Mesenteric fat pad (tissue), 1 donor: ENCODE measurements at regions not wholly inside any gene's neighbourhood (a gene's known extent, or its start where the extent isn't known, plus 50 kb on each side); places are given as distances from the start of the nearest gene placed in this dataset.
"Not testable (repeated sequence)": the region's sequence is repeated elsewhere in the genome, so short reads cannot be mapped to it uniquely, and the experiment has no call there.

Source experiments
- DNase-seq: peaks from one replicate; pipeline ENCODE4 v3.0.0-alpha.2; 2020; ENCODE audit warnings: low spot score
- donor health status: DM: yes; HTN: yes; CAD: no.

GRCh38 chr2:195538937-195539336, 118.1 kb upstream of the SLC39A10 start:
- no peak for DNase-seq

GRCh38 chr2:195537811-195538210, 119.2 kb upstream of the SLC39A10 start:
- DNase-seq: no peak

- DNase-seq: no peak
Observed at GRCh38 chr2:195536906-195537305, 120.1 kb upstream of the SLC39A10 start.

DNA sequence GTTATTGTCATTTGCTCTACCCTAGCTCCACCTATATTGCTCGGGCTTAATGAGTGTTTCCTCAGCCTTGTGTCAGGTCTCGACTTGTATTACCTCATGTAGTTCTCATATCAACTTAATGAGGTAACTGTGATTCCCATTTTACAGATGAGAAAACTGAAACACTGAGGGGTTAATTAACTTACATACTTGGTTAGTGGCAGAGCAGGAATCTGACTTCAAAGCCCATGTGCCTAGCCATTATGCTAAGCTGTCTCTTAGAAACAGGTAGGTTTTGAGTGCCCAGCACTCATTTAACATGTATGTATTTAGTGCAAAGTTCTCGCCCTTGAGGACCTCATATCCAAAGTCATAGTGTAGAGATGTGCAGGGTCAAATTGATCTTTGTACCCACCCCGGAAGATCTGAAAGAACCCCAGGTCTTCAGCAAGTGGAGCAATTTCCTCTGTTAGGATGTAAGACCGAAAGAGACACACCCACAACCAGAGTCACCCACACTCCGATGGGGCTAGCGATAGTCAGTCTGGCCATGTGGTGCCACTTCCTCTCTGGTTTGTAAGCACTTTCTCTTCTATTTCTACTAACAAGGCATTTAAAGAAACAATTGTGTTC, 121.0 kb upstream of the SLC39A10 start:
- DNase-seq: no peak

DNA sequence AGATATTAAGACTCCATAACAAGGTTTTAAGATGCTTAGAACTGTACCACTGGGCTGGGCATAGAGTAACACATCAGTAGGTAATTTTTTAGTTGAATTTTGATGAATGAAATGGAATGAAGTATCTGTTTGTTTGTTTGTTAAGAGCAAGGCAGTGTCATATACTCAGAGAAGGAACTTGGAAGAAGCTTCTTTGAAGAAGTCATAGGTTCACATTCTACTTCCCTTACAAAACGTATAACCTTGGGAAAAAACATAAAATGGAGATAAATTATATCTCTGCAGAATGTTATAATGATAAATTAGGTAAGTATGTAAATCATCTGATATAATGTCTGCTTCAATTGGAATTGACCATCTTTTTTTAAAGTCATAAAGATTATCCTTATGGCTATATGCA, 122.1 kb upstream of the SLC39A10 start:
- no peak for DNase-seq

DNA sequence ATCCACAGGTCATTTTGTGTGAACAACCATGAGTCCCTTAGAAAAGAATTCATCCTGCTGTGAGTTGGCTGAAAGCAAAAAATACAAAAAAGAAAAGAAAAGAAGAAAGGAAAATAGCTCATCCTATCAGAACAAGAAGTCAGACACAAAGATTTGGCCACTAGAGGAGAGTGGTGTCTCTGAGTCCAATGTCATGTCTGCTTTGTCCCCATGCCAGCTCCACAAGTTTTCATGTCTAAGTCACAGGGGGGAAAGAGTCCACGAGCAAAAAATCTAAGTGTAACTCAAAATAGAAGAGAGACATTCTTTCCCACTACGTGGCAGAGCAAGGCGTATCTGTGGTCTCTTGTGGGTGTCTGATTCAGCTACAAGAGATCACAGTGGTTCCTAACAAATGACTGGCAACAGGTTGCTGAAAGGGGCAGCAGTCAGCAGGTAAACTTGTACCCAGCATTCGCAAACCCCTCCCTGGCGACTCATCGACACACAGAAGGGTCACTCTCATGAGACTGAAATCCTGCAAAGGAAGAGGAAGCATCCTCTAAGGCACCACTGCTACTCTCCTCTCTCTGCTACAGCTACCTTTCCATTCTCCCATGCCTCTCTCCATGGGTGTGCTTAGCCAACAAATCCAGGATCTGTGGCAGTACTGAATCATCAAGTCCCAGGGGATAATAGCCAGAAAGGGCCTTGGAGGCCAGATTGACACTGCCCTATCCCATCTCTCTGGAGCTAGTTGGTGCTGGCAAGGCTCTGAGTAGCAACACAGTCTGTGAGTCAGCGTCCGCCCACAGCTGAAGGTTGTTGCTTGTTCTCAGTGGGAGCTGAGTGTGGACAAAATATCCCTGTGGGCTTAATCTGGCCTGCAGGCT, 123.0 kb upstream of the SLC39A10 start:
- no peak for DNase-seq

DNA sequence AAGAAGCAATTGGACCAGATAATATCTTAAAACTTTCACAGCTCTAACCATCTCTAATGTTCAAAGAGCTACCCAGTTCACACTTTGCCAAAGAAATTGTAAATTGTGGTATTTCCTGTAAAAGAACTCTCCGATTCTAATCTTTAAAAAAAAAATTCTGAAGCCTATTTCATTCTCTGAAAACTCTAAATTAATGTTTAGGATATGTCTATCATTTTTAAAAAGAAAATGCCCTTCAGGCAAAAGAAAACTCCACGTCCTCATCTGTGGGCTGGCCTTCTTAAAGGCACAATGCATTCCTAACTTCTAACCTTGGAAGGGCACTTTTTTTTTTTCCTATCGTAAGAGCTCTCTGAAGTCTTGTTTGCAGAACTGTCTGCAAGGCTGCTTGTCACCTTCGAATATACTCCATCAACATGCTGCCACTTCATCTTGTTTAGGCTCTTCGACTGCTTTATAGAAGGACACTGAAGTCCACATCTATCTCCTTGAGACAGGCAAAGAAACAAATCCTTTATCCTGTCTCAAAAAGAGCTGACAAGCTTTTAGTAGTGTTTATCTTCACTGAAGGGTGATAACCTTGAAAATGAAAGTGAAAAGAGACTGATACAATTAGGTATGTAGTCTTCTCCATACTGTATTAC, 124.3 kb upstream of the SLC39A10 start:
- no peak for DNase-seq

DNA sequence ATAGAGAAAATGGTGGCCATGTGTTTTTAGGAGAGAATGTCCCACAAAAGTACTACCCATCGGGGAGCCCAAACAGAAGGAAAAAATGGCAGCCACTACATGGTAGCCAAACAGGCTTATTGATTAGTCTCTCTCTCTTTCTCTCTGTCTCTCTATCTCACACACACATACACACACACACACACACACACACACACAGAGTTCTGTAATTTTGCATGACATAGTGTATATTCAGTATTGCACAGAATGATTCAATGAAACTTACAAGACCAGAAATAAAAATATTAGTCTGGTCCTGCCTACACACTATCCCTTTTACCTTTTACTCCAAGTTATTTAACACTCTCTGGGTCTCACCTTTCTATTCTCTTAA, 124.8 kb upstream of the SLC39A10 start:
- no peak for DNase-seq

DNA sequence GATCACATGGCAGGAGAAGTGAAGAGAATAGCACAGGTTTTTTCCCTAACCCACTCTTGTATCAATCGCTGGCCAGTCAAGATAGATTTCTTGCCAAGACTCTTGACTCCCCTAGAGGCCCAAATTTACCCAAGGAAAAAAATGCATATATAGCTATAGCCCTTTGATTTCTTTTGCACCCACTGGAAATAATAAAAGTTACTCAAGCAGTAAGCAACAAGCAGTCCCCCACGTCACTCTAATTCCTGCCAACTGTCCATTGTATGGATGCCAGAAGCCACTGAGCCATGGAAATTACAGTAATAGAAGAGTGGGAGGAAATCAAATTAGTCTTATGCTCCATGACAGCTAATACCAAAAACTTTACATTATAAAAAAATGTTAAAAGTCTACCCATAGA, 125.3 kb upstream of the SLC39A10 start:
- DNase-seq: no peak

DNA sequence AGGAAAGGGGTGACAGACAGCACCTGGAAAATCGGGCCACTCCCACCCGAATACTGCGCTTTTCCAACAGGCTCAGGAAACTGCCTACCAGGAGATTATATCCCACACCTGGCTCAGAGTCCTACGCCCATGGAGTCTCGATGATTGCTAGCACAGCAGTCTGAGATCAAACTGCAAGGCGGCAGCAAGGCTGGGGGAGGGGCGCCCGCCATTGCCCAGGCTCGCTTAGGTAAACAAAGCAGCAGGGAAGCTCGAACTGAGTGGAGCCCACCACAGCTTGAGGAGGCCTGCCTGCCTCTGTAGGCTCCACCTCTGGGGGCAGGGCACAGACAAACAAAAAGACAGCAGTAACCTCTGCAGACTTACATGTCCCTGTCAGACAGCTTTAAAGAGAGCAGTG, 133.8 kb upstream of the SLC39A10 start:
- not testable (repeated sequence) for DNase-seq

DNA sequence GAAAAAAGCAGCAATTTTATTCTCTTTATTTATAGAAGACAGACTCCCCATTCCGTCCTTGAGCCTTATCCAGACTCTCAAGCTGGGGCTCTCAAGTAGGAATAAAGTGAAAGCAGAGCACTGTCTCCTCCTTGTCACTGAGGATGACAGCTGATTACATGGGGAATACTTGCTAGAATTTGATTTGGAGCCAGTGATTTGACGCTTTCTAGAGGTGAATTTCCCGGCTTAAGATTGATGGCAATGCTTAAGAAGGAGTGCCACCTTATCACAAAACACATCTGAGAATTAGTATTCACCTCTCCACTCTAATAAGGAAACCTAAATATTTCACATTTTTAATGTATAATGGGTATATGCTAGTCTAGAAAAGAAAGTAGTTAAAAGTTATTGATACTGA, 135.4 kb upstream of the SLC39A10 start:
- DNase-seq: no peak

DNA sequence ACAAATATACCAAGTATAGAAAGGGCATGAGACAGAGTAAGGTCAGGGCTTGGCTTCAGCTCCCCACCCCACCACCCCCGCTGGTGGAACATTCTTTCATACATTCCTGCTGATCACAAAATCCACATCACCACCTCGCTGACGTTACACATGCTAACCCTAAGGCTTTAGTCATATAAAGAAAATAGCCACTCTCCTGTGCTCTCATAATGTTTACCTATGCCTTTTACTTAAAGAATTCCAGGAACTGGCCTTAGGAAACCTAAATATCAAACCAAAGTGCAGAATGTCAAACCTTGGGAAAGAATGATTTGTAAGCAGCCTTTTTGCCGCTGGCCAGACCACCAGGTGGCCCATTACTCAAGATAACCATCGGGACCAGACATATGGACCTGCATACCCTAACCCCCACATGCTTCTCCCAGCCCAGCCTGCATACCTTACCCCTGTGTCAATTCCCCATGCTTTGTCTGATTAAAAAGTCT, 136.3 kb upstream of the SLC39A10 start:
- DNase-seq: no peak

DNA sequence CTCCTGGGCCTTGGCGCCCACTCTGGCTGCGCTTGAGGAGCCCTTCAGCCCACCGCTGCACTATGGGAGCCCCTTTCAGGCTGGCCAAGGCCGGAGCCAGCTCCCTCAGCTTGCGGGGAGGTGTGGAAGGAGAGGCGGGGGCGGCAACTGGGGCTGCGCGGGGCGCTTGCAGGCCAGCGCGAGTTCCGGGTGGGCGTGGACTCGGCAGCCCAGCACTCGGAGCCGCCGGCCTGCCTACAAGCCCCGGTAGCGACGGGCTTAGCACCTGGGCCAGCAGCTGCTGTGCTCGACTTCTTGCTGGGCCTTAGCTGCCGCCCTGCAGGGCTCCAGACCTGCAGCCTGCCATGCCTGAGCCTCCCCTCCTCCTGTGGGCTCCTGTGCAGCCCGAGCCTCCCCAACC, 141.5 kb upstream of the SLC39A10 start:
- DNase-seq: no peak

DNA sequence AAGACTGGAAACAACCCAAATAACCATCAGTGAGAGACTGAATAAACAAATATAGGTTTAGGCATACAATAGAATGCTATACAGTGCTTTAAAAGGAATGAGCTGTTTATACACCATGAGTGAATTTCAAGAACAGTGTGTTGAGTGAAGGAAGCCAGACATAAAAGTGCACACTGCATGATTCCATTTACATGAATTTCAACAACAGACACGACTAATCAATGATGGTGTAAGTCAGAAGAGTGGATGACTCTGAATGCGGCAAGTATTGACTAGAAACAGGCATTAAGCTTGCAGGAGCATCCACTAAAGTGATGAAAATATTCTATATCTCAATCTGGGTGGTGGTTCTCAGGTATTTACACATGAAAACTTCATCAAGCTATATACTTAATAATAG, 142.7 kb upstream of the SLC39A10 start:
- DNase-seq: no peak

- DNase-seq: no peak
Observed at GRCh38 chr2:195513119-195513518, 143.9 kb upstream of the SLC39A10 start.

DNA sequence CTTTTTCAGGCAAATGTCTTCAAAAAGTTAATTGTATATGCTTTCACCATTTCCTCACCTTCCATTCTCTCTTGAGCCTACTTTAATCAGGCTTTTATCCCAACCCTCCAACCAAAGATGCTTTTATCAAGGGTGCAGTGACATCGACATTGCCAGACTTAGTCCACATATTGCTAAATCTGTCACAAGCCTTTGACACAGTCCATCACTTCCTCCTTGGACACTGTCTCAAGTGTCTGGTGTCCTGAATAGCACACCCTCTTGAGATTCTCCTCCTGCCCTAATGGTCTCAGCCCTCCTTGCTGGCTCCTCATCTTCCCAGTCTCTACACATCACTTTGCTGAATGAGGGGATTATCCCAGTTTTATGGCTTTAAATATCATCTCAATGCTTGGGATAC, 147.5 kb upstream of the SLC39A10 start:
- DNase-seq: no peak

- DNase-seq: no peak
Observed at GRCh38 chr2:195508139-195508455, 148.9 kb upstream of the SLC39A10 start.

DNA sequence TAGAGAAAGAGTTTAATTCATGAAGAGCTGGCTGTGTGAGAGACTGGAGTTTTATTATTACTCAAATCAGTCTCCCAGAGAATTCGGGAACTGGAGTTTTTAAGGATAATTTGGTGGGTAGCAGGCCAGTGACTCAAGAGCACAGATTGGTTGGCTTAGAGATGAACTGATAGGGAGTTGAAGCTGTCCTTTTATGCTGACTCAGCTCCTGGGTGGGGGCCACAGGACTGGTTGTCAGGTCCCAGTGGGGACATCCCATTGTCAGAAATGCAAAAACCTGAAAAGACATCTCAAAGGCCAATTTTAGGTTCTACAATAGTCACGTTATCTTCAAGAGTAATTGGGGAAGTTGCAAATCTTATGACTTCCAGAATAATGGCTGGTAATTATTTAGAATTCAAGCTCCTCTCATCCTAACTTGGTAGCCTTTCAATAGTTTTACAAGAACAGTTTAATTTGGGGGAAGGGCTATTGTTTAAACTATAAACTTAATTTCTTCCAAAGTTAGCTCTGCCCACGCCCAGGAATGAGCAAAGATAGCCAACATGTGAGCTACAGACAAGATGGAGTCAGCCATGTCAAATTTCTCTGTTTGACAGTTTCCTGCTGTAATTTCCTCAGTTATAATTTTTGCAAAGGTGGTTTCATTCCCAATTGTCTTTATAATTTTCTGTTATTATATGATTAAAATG, 149.4 kb upstream of the SLC39A10 start:
- no peak for DNase-seq

DNA sequence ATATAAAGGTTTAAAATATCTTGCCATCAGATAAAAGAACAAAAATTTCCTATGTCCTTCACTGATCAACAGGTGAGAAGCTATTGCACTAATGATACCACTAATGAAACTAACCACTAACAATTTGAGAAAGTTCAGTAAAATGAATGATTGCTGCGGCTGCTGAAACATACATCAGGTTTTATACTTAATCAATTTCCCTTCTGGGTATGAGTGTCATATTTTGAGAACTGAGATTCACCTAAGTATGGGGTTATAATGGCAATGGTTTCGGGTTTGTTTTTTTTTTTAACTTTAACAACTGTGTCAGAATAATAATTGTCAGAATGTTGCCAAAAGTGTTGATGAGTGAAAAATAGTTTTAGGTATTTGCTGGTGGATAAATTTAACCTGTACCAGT, 151.3 kb upstream of the SLC39A10 start:
- DNase-seq: no peak

GRCh38 chr2:195503208-195503607, 153.8 kb upstream of the SLC39A10 start:
- DNase-seq: no peak

DNA sequence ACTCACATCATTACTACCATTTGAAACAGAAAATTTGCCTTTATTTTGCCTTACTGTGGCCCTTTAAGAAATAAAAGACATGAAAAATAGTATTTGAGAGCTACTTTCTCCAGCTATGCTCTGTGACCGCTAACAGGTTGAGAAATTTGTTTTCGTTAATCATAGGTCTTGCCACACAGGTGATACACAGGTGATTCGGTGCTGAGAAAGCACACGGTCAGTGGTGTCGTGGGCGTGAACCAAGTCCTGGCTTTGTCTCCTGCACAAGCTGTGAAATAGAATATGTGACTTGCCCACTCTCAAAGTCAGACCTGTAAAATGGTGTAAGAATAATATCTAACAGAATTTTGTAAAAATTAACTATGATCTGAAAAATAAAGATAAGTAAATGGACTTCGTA, 155.3 kb upstream of the SLC39A10 start:
- DNase-seq: no peak

DNA sequence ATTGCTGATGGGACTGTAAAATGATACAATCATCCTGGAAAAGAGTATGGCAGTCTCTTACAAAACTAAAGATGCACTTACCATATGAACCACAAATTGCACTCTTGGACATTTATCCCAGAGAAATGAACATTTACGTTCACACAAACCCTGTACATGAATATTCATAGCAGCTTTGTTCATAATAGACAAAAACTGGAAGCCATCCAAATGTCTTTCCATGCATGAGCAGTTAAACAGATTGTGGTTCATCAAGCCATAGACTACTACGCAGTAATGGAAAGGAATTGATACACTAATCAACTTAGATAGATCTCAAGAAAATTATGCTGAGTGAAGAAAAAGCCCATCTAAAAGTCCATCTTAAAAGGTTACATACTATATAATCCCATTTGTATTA, 156.1 kb upstream of the SLC39A10 start:
- DNase-seq: no peak
